Panc1 (cell line): ENCODE measurements at regions not wholly inside any gene's neighbourhood (a gene's known extent, or its start where the extent isn't known, plus 50 kb on each side); places are given as distances from the start of the nearest gene placed in this dataset.

Experiments used
- ATAC-seq: fragments of 200-7000 bp; cut with Tn5 transposase; 2 replicates; pipeline ENCODE4 v1.9.1; 2020; ENCODE audit warnings: mild to moderate bottlenecking, moderate library complexity
- BruUV-seq: library from RNA; stranded (reverse); fragments of 400-500 nt; replicated peaks from 2 replicates; lab custom pipeline; 2021; lab: Mats Ljungman, UMichigan
- CTCF ChIA-PET: fragments of 300-600 bp; sonication (Branson Sonifier 250); formaldehyde crosslinking; loops from one replicate; lab custom pipeline; 2022; ENCODE audit warnings: antibody characterized with exemption; lab: Charles Lee
- POLR2A ChIA-PET: fragments of 300-600 bp; sonication (Branson Sonifier 250); formaldehyde crosslinking; loops from one replicate; lab custom pipeline; 2022; ENCODE audit warnings: antibody characterized with exemption; lab: Charles Lee
- DNase-seq: peaks from one replicate; pipeline ENCODE4 v3.0.0-alpha.2; 2010; ENCODE audit warnings: low read depth, low spot score
- H3K27ac ChIP-seq: 2 replicates; pipeline ENCODE4 v1.5.1; 2011; ENCODE audit warnings: mild to moderate bottlenecking, low read length, inconsistent platforms
- H3K27me3 ChIP-seq: fragments of 200-500 bp; sonication (Bioruptor generic); 2 replicates; pipeline ENCODE4 v1.6.0; 2014; ENCODE audit warnings: low read length, inconsistent platforms; ENCODE audit not compliant: control insufficient read depth, insufficient read depth
- H3K36me3 ChIP-seq: fragments of 200-500 bp; sonication (Bioruptor generic); 2 replicates; pipeline ENCODE4 v1.5.1; 2014; ENCODE audit warnings: inconsistent platforms, mild to moderate bottlenecking, low read length, moderate library complexity; ENCODE audit not compliant: control insufficient read depth, insufficient read depth
- H3K4me1 ChIP-seq: 2 replicates; pipeline ENCODE4 v1.5.1; 2011; ENCODE audit warnings: inconsistent platforms, mild to moderate bottlenecking, low read length, moderate library complexity; ENCODE audit not compliant: control insufficient read depth, insufficient read depth
- H3K4me3 ChIP-seq, 2 experiments: 2 replicates each; pipeline ENCODE4 v1.5.1; 2011 to 2012; ENCODE audit warnings: low read depth in 2 of 2, low read length in 2 of 2, mild to moderate bottlenecking in 2 of 2, inconsistent platforms in 1 of 2, moderate library complexity in 1 of 2
- H3K9me3 ChIP-seq: fragments of 200-500 bp; sonication (Bioruptor generic); 2 replicates; pipeline ENCODE4 v1.5.1; 2014; ENCODE audit warnings: low read depth, mild to moderate bottlenecking, inconsistent platforms, low read length, moderate library complexity; ENCODE audit not compliant: control insufficient read depth, insufficient read depth
- CTCF ChIP-seq: fragments of 450-650 bp; IDR thresholded peaks from 2 replicates; pipeline ENCODE4 v1.5.1; 2017; ENCODE audit warnings: mild to moderate bottlenecking
- POLR2AphosphoS5 ChIP-seq: IDR thresholded peaks from 2 replicates; pipeline ENCODE4 v1.6.1; 2012; ENCODE audit warnings: mild to moderate bottlenecking, low read depth, low read length, moderate library complexity
- SIN3A ChIP-seq: IDR thresholded peaks from 2 replicates; pipeline ENCODE4 v1.6.1; 2012; ENCODE audit warnings: low read depth, mild to moderate bottlenecking, low read length, moderate library complexity, borderline replicate concordance; ENCODE audit not compliant: insufficient read depth
- TCF7L2 ChIP-seq: IDR thresholded peaks from 2 replicates; pipeline ENCODE4 v1.6.1; 2011; ENCODE audit warnings: mild to moderate bottlenecking, low read depth, low read length, inconsistent platforms
- in situ Hi-C: cut with HindIII; loops from 2 replicates; pipeline ENCODE4 v1.10.0; 2016; ENCODE audit warnings: low sequenced_read_pairs, low pct_unique_long_range_greater_than_20kb
- intact Hi-C: fragments of 100-400 bp; cut with micrococcal nuclease; formaldehyde crosslinking; loops from one replicate; pipeline ENCODE4 v1.10.0; 2022; ENCODE audit not compliant: unreplicated experiment
- TF ChIP-seq, protein P1 (sequence below), 2 experiments: IDR thresholded peaks; 2 replicates each; pipeline ENCODE4 v1.6.1; 2011 to 2012; ENCODE audit warnings: low read depth in 2 of 2, control low read depth in 1 of 2, low read length in 1 of 2, mild to moderate bottlenecking in 1 of 2, moderate library complexity in 1 of 2; ENCODE audit not compliant: insufficient read depth in 1 of 2

GRCh38 chr20:57795342-57795697 lies 85.5 kb upstream of the PMEPA1 start:
- no peak for DNase-seq
- Histone ChIP-seq H3K9me3 (no peaks in the 10 kb centered on the region), H3K36me3 (no peaks in the 10 kb centered on the region), H3K27me3 (no peaks in the 10 kb centered on the region), H3K27ac (no peak overlapping the region), H3K4me1 (peaks cover 5% of the 10 kb centered on the region; the same call in 1 of the 2 replicates), H3K4me3 (no peak overlapping the region)
- BruUV-seq = no TSS peak
- in situ Hi-C loops = no loop called here
- intact Hi-C loops = no loop called here
- TF ChIP-seq TCF7L2 (no peak), CTCF (no peak), POLR2AphosphoS5 (no peak), SIN3A (no peak)
- TF ChIP-seq, protein P1, sequence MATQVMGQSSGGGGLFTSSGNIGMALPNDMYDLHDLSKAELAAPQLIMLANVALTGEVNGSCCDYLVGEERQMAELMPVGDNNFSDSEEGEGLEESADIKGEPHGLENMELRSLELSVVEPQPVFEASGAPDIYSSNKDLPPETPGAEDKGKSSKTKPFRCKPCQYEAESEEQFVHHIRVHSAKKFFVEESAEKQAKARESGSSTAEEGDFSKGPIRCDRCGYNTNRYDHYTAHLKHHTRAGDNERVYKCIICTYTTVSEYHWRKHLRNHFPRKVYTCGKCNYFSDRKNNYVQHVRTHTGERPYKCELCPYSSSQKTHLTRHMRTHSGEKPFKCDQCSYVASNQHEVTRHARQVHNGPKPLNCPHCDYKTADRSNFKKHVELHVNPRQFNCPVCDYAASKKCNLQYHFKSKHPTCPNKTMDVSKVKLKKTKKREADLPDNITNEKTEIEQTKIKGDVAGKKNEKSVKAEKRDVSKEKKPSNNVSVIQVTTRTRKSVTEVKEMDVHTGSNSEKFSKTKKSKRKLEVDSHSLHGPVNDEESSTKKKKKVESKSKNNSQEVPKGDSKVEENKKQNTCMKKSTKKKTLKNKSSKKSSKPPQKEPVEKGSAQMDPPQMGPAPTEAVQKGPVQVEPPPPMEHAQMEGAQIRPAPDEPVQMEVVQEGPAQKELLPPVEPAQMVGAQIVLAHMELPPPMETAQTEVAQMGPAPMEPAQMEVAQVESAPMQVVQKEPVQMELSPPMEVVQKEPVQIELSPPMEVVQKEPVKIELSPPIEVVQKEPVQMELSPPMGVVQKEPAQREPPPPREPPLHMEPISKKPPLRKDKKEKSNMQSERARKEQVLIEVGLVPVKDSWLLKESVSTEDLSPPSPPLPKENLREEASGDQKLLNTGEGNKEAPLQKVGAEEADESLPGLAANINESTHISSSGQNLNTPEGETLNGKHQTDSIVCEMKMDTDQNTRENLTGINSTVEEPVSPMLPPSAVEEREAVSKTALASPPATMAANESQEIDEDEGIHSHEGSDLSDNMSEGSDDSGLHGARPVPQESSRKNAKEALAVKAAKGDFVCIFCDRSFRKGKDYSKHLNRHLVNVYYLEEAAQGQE (IDR thresholded peaks at IDR 0.05; ENCODE audit: insufficient read depth in 1 of 2, low read depth in 2 of 2, low read length in 1 of 2) = no peak
- 0 out of 2 replicates have a peak, but pooled peaks have one; percentile 43 for ATAC-seq
- POLR2A ChIA-PET = no interaction called here
- CTCF ChIA-PET = no interaction called here

DNA sequence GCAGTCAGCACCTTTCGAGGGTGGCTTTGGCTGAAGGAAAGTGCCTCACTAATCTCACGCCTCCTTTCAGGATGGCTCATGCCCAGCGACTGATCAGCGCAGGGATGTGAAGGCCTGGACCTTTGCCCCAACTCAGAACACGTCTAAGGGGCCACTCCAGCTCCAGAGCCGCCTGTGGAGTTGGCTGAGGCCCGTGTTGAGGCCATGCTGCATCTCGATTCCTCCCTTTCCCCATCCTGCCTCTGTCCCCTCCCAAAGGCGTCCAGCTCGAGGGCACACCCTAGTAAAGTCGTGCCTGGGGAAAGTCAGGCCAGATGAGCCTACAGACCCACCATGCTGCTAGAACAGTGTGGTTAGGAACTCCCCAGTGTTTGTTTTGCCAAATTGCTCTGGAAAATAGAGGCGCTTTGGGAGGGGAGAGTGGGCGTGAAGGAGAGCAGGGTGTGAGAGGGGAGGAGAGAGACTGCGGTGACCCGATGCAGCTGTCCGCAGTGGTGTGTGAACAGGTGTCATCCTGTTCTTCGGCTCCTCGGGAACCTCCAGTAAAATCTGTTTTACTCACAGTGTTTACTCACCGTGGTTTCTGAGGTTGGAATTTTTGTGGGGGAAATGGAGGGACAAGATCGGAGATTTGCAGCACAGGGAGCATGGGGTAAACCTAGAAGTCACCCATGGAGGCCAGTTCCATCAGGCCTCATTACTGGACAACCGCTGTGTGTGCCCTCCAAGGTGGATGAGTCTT lies 85.0 kb upstream of the PMEPA1 start:
- Histone ChIP-seq H3K36me3 (no peaks in the 10 kb centered on the region), H3K27ac (no peak overlapping the region), H3K9me3 (no peaks in the 10 kb centered on the region), H3K27me3 (no peaks in the 10 kb centered on the region), H3K4me3 (no peak overlapping the region), H3K4me1 (peaks cover 5% of the 10 kb centered on the region; the same call in 1 of the 2 replicates)
- TF ChIP-seq POLR2AphosphoS5 = no peak
- POLR2A ChIA-PET = interaction anchor here (0.5 kb wide), 1 partner anchor 419 kb away, joined by 5 read pairs; no protein-coding TSS in a partner anchor
- ATAC-seq = 0 out of 2 replicates have a peak, but pooled peaks have one; percentile 50
- BruUV-seq = no TSS peak
- in situ Hi-C loops (no loop called here), intact Hi-C loops (no loop called here)
- no peak for DNase-seq
- CTCF ChIA-PET = no interaction called here

DNA sequence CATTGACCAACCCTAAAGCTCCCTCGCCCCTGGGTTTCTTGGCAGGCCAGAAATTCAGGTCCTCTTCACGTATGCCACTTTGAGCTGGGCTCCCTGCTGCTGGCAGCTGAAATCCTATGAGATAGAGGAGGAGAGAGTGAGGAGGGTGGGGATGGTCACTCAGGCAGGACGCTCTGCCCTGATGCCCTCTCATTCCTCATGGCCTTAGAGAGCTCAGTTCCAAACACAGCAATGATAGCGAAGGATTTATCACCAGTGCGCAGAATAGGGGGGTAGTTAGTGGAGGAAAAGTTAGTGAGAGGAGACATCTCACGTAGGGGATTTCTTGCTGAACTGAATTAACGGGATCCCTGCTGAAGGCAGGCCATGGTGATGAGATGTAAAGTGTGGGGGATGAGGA lies 84.2 kb upstream of the PMEPA1 start:
- intact Hi-C loops (no loop called here), in situ Hi-C loops (no loop called here)
- ATAC-seq (no peak), DNase-seq (no peak)
- ChIA-PET POLR2A (interaction anchor here (0.5 kb wide), 1 partner anchor 419 kb away, joined by 5 read pairs; no protein-coding TSS in a partner anchor), CTCF (no interaction called here)
- TF ChIP-seq CTCF (no peak), SIN3A (no peak), TCF7L2 (no peak), POLR2AphosphoS5 (no peak)
- TF ChIP-seq, protein P1 (IDR thresholded peaks at IDR 0.05; ENCODE audit: insufficient read depth in 1 of 2, low read depth in 2 of 2, low read length in 1 of 2) = no peak
- no peaks in the 10 kb centered on the region for H3K9me3 ChIP-seq
- H3K4me3 ChIP-seq = no peak overlapping the region
- peaks cover 5% of the 10 kb centered on the region; the same call in 1 of the 2 replicates for H3K4me1 ChIP-seq
- H3K36me3 ChIP-seq = no peaks in the 10 kb centered on the region
- no peak overlapping the region for H3K27ac ChIP-seq
- BruUV-seq = no TSS peak
- H3K27me3 ChIP-seq = no peaks in the 10 kb centered on the region
